ENCODE measurements at regions not wholly inside any gene's neighbourhood (a gene's known extent, or its start where the extent isn't known, plus 50 kb on each side); places are given as distances from the start of the nearest gene placed in this dataset.

GRCh38 chr2:5051300-5051699 is 640.9 kb upstream of the SOX11 start:
- H3K27me3 ChIP-seq (replicated peaks; ENCODE audit: insufficient read depth) = no peaks in the 10 kb centered on the region
- DNase-seq (ENCODE audit: low spot score) = no peak
- no peaks in the 10 kb centered on the region for H3K36me3 ChIP-seq
- H3K4me1 ChIP-seq (ENCODE audit: control insufficient read depth in 1 of 2, low read depth in 2 of 2) = no peaks in the 10 kb centered on the region
- H3K9me3 ChIP-seq = no peaks in the 10 kb centered on the region
- TF ChIP-seq, protein P1, sequence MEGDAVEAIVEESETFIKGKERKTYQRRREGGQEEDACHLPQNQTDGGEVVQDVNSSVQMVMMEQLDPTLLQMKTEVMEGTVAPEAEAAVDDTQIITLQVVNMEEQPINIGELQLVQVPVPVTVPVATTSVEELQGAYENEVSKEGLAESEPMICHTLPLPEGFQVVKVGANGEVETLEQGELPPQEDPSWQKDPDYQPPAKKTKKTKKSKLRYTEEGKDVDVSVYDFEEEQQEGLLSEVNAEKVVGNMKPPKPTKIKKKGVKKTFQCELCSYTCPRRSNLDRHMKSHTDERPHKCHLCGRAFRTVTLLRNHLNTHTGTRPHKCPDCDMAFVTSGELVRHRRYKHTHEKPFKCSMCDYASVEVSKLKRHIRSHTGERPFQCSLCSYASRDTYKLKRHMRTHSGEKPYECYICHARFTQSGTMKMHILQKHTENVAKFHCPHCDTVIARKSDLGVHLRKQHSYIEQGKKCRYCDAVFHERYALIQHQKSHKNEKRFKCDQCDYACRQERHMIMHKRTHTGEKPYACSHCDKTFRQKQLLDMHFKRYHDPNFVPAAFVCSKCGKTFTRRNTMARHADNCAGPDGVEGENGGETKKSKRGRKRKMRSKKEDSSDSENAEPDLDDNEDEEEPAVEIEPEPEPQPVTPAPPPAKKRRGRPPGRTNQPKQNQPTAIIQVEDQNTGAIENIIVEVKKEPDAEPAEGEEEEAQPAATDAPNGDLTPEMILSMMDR (IDR thresholded peaks at IDR 0.05) = no peak
- H3K27ac ChIP-seq = no peak overlapping the region
- H3K4me3 ChIP-seq = no peak overlapping the region
- ATAC-seq (ENCODE audit: insufficient number of reproducible peaks, low FRiP score, low read depth) = no peak

DNA sequence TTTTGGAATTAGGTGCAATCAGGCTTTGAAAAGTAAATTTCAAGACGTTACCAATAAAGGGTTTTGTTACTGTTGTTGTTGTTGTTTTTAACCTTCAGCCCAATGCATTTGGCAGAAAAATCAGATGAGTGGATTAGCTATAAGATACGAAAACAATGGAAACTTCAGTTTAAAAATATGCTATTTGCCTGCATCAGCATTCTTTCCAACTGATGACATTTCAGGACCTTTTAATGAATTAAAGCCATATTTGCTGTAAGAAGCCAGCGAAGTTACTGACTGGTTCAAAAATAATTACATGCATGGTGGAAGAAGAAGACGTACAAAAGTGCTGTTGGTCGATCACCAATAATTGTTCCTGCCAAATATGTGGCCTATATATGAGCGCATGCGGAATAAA is 639.3 kb upstream of the SOX11 start:
- Histone ChIP-seq H3K27me3 (replicated peaks; ENCODE audit: insufficient read depth) (no peaks in the 10 kb centered on the region), H3K27ac (no peak overlapping the region), H3K4me1 (ENCODE audit: control insufficient read depth in 1 of 2, low read depth in 2 of 2) (no peaks in the 10 kb centered on the region), H3K9me3 (no peaks in the 10 kb centered on the region), H3K36me3 (no peaks in the 10 kb centered on the region), H3K4me3 (no peak overlapping the region)
- DNase-seq (ENCODE audit: low spot score) = no peak
- ATAC-seq (ENCODE audit: insufficient number of reproducible peaks, low FRiP score, low read depth) = no peak
- TF ChIP-seq, protein P1 (IDR thresholded peaks at IDR 0.05) = no peak

DNA sequence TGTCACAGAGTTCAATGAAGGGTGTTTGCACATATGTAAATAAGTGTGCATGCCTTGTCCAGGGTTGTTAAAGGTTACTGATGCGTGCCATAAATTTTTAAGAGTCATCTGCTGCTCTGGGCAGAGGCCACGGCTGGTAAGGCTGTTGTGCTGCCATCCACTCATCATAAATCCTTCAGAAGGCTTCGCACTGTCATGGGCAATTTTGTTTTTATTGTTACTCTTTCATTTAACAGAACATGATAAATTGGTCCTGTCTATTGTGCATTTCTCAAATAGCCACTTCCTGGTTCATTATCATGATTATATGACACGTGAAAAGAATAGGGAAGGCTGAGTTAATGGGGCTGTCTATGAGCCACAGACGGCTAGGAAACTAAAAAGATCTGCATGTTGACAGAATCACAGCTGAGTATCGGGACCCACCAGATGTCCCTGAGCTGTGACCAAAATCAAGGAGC is 634.3 kb upstream of the SOX11 start:
- H3K9me3 ChIP-seq = no peaks in the 10 kb centered on the region
- no peak for ATAC-seq (ENCODE audit: insufficient number of reproducible peaks, low FRiP score, low read depth)
- no peak overlapping the region for H3K4me3 ChIP-seq
- H3K27me3 ChIP-seq (replicated peaks; ENCODE audit: insufficient read depth) = no peaks in the 10 kb centered on the region
- H3K27ac ChIP-seq = no peak overlapping the region
- DNase-seq (ENCODE audit: low spot score) = no peak
- no peaks in the 10 kb centered on the region for H3K36me3 ChIP-seq
- no peaks in the 10 kb centered on the region for H3K4me1 ChIP-seq (ENCODE audit: control insufficient read depth in 1 of 2, low read depth in 2 of 2)
- TF ChIP-seq, protein P1 (IDR thresholded peaks at IDR 0.05) = no peak

- no peak overlapping the region for H3K27ac ChIP-seq
- no peaks in the 10 kb centered on the region for H3K4me1 ChIP-seq (ENCODE audit: control insufficient read depth in 1 of 2, low read depth in 2 of 2)
- TF ChIP-seq, protein P1 (IDR thresholded peaks at IDR 0.05) = no peak
- no peaks in the 10 kb centered on the region for H3K9me3 ChIP-seq
- H3K36me3 ChIP-seq = no peaks in the 10 kb centered on the region
- no peak overlapping the region for H3K4me3 ChIP-seq
- no peaks in the 10 kb centered on the region for H3K27me3 ChIP-seq (replicated peaks; ENCODE audit: insufficient read depth)
- ATAC-seq (ENCODE audit: insufficient number of reproducible peaks, low FRiP score, low read depth) = no peak
- no peak for DNase-seq (ENCODE audit: low spot score)
Measured at GRCh38 chr2:5060956-5061355, 631.2 kb upstream of the SOX11 start.

GRCh38 chr2:5064687-5065086 is 627.5 kb upstream of the SOX11 start:
- Histone ChIP-seq H3K27ac (no peak overlapping the region), H3K36me3 (no peaks in the 10 kb centered on the region), H3K27me3 (replicated peaks; ENCODE audit: insufficient read depth) (no peaks in the 10 kb centered on the region), H3K9me3 (no peaks in the 10 kb centered on the region), H3K4me1 (ENCODE audit: control insufficient read depth in 1 of 2, low read depth in 2 of 2) (no peaks in the 10 kb centered on the region), H3K4me3 (no peak overlapping the region)
- ATAC-seq (ENCODE audit: insufficient number of reproducible peaks, low FRiP score, low read depth) = no peak
- TF ChIP-seq, protein P1 (IDR thresholded peaks at IDR 0.05) = no peak
- no peak for DNase-seq (ENCODE audit: low spot score)

Data from thoracic aorta (tissue), 2 donors.